H1 (cell line): ENCODE measurements at regions not wholly inside any gene's neighbourhood (a gene's known extent, or its start where the extent isn't known, plus 50 kb on each side); places are given as distances from the start of the nearest gene placed in this dataset.

Experiments
- CTCF ChIA-PET: fragments of 300-600 bp; sonication (Branson Sonifier 250); formaldehyde crosslinking; loops from one replicate; lab custom pipeline; 2021; ENCODE audit not compliant: partially characterized antibody; lab: Charles Lee
- POLR2A ChIA-PET: fragments of 300-600 bp; sonication (Branson Sonifier 250); formaldehyde crosslinking; loops from one replicate; lab custom pipeline; 2021; ENCODE audit warnings: inconsistent platforms; ENCODE audit not compliant: partially characterized antibody; lab: Charles Lee
- DNase-seq, 2 experiments: peaks; one replicate each; pipeline versions ENCODE4 v3.0.0 to v3.0.0-alpha.2; 2010 to 2022; ENCODE audit warnings: low spot score in 2 of 2, low read depth in 1 of 2, mixed read lengths in 1 of 2
- FAIRE-seq: peaks from 2 replicates; lab custom pipeline; 2011; peaks lifted over from hg19 to GRCh38; lab: Jason Lieb, UNC
- H2AFZ ChIP-seq: 2 replicates; pipeline ENCODE4 v1.8.1; 2012; ENCODE audit warnings: low read length, inconsistent platforms
- H2AK5ac ChIP-seq: 2 replicates; pipeline ENCODE4 v1.6.1; 2013; ENCODE audit warnings: low read depth, low read length
- H2BK120ac ChIP-seq: replicated peaks from 2 replicates; pipeline ENCODE3; 2013; ENCODE audit warnings: low read depth, low read length, inconsistent platforms
- H2BK12ac ChIP-seq: 2 replicates; pipeline ENCODE4 v1.6.1; 2013; ENCODE audit warnings: low read depth, low read length
- H2BK15ac ChIP-seq: 2 replicates; pipeline ENCODE4 v1.6.1; 2013; ENCODE audit warnings: low read length
- H2BK20ac ChIP-seq: 2 replicates; pipeline ENCODE4 v1.6.1; 2013; ENCODE audit warnings: low read length
- H2BK5ac ChIP-seq: 2 replicates; pipeline ENCODE4 v1.6.1; 2013; ENCODE audit warnings: low read depth, low read length
- H3K14ac ChIP-seq: 2 replicates; pipeline ENCODE4 v1.6.1; 2013; ENCODE audit warnings: inconsistent platforms; ENCODE audit not compliant: insufficient read length
- H3K18ac ChIP-seq: 2 replicates; pipeline ENCODE4 v1.6.1; 2013; ENCODE audit warnings: low read length; ENCODE audit errors: extremely low read depth
- H3K23ac ChIP-seq: 2 replicates; pipeline ENCODE4 v1.6.1; 2013; ENCODE audit warnings: inconsistent platforms; ENCODE audit not compliant: insufficient read length
- H3K23me2 ChIP-seq: 2 replicates; pipeline ENCODE4 v1.6.1; 2013; ENCODE audit warnings: low read depth, low read length
- H3K27ac ChIP-seq: 2 replicates; pipeline ENCODE4 v1.6.1; 2011; ENCODE audit warnings: low read depth, low read length, inconsistent platforms
- H3K27me3 ChIP-seq, 4 experiments: replicated peaks in 1 of 4; 1 replicate in 1 of 4; 2 replicates in 3 of 4; pipeline versions ENCODE4 v1.6.1 to v1.8.1; 2011 to 2013; ENCODE audit warnings: low read length in 3 of 4, mild to moderate bottlenecking in 3 of 4, inconsistent platforms in 2 of 4, mixed read lengths in 2 of 4, moderate library complexity in 1 of 4; ENCODE audit not compliant: control insufficient read depth in 3 of 4, insufficient read depth in 3 of 4; ENCODE audit errors: extremely low read depth in 1 of 4
- H3K36me3 ChIP-seq, 4 experiments: 2 replicates each; pipeline versions ENCODE4 v1.6.1 to v1.8.1; 2011 to 2013; ENCODE audit warnings: mild to moderate bottlenecking in 4 of 4, low read length in 3 of 4, moderate library complexity in 2 of 4, control low read depth in 1 of 4, inconsistent platforms in 1 of 4; ENCODE audit not compliant: insufficient read depth in 4 of 4, control insufficient read depth in 2 of 4
- H3K4ac ChIP-seq: replicated peaks from 2 replicates; pipeline ENCODE3; 2013; ENCODE audit warnings: low read length, low read depth, mixed read lengths, inconsistent platforms; ENCODE audit not compliant: insufficient read length
- H3K4me1 ChIP-seq, 4 experiments: replicated peaks in 1 of 4; 1 replicate in 1 of 4; 2 replicates in 3 of 4; pipeline versions ENCODE4 v1.6.1 to v1.8.1; 2011 to 2013; ENCODE audit warnings: low read length in 3 of 4, inconsistent platforms in 2 of 4, mixed read lengths in 1 of 4; ENCODE audit not compliant: insufficient read depth in 4 of 4, control insufficient read depth in 3 of 4
- H3K4me2 ChIP-seq, 2 experiments: 2 replicates each; pipeline versions ENCODE4 v1.6.1 to v1.8.1; 2011 to 2013; ENCODE audit warnings: low read depth in 2 of 2, low read length in 2 of 2, control low read depth in 1 of 2, inconsistent platforms in 1 of 2, mild to moderate bottlenecking in 1 of 2; ENCODE audit not compliant: insufficient read depth in 1 of 2
- H3K4me3 ChIP-seq, 4 experiments: fragments of 200-600, 300-600 bp in 1 of 4; sonication (generic), shearing (Covaris generic), sonication (Bioruptor Twin) in 1 of 4; 2 replicates each; pipeline versions ENCODE4 v1.5.1 to v1.8.1; 2011 to 2016; ENCODE audit warnings: low read length in 4 of 4, low read depth in 3 of 4, control low read depth in 2 of 4, inconsistent platforms in 2 of 4, mild to moderate bottlenecking in 2 of 4, mixed read lengths in 1 of 4, moderate library complexity in 1 of 4; ENCODE audit not compliant: insufficient read depth in 2 of 4; ENCODE audit errors: extremely low read depth in 1 of 4
- H3K56ac ChIP-seq: replicated peaks from 2 replicates; pipeline ENCODE3; 2013; ENCODE audit warnings: low read depth, mild to moderate bottlenecking, mixed read lengths, low read length, inconsistent platforms; ENCODE audit not compliant: insufficient read length
- H3K79me1 ChIP-seq: 2 replicates; pipeline ENCODE4 v1.6.1; 2013; ENCODE audit warnings: low read depth, low read length, control low read depth
- H3K79me2 ChIP-seq, 2 experiments: 2 replicates each; pipeline versions ENCODE4 v1.6.1 to v1.8.1; 2012 to 2013; ENCODE audit warnings: low read length in 2 of 2, mild to moderate bottlenecking in 2 of 2, inconsistent platforms in 1 of 2; ENCODE audit not compliant: insufficient read depth in 2 of 2, control insufficient read depth in 1 of 2
- H3K9ac ChIP-seq, 4 experiments: replicated peaks in 1 of 4; 1 replicate in 1 of 4; 2 replicates in 3 of 4; pipeline versions ENCODE4 v1.6.1 to v1.8.1; 2011 to 2013; ENCODE audit warnings: low read depth in 3 of 4, low read length in 3 of 4, control low read depth in 2 of 4, mild to moderate bottlenecking in 2 of 4, moderate library complexity in 2 of 4, inconsistent platforms in 1 of 4; ENCODE audit errors: extremely low read depth in 1 of 4
- H3K9me3 ChIP-seq, 2 experiments: 2 replicates each; pipeline versions ENCODE4 v1.6.1 to v1.8.1; 2012 to 2013; ENCODE audit warnings: mild to moderate bottlenecking in 2 of 2, moderate library complexity in 2 of 2, control low read depth in 1 of 2, inconsistent platforms in 1 of 2, low read depth in 1 of 2, low read length in 1 of 2, mixed read lengths in 1 of 2; ENCODE audit not compliant: insufficient read depth in 2 of 2
- H4K20me1 ChIP-seq, 2 experiments: replicated peaks in 1 of 2; 2 replicates each; pipeline versions ENCODE3 to v1.8.1; 2011 to 2013; ENCODE audit warnings: inconsistent platforms in 2 of 2, low read length in 2 of 2, mild to moderate bottlenecking in 1 of 2; ENCODE audit not compliant: insufficient read depth in 2 of 2, control insufficient read depth in 1 of 2
- H4K5ac ChIP-seq: 2 replicates; pipeline ENCODE4 v1.6.1; 2013; ENCODE audit warnings: low read length, low read depth, mixed read lengths, inconsistent platforms; ENCODE audit not compliant: insufficient read length
- H4K8ac ChIP-seq: 2 replicates; pipeline ENCODE4 v1.8.0; 2013; ENCODE audit warnings: mild to moderate bottlenecking, moderate library complexity, low read length, inconsistent platforms; ENCODE audit not compliant: insufficient read depth; ENCODE audit errors: extremely low read depth
- H4K91ac ChIP-seq: replicated peaks from 2 replicates; pipeline ENCODE3; 2013; ENCODE audit warnings: low read length, mixed read lengths, inconsistent platforms; ENCODE audit not compliant: insufficient read length
- NANOG ChIP-seq: IDR thresholded peaks from 2 replicates; pipeline ENCODE4 v1.6.1; 2011; ENCODE audit warnings: low read length, low read depth, mild to moderate bottlenecking, inconsistent platforms; ENCODE audit not compliant: insufficient read depth, poor library complexity, severe bottlenecking
- PHF8 ChIP-seq: fragments of 200-600 bp; sonication (generic); conservative IDR thresholded peaks from 2 replicates; pipeline ENCODE4 v1.7.1; 2012; ENCODE audit warnings: low read depth, mild to moderate bottlenecking, inconsistent platforms, low read length, moderate library complexity
- RBBP5 ChIP-seq: IDR thresholded peaks from 2 replicates; pipeline ENCODE4 v1.7.1; 2012; ENCODE audit warnings: low read depth, mild to moderate bottlenecking, inconsistent platforms, low read length, moderate library complexity, borderline replicate concordance
- RFX5 ChIP-seq: IDR thresholded peaks from 2 replicates; pipeline ENCODE4 v1.6.1; 2011; ENCODE audit warnings: low read depth, low read length, improper control_type of control experiment, borderline replicate concordance
- SP2 ChIP-seq: IDR thresholded peaks from 2 replicates; pipeline ENCODE4 v1.6.1; 2012; ENCODE audit warnings: mild to moderate bottlenecking, low read length, inconsistent platforms
- WGBS, 2 experiments: shearing (Covaris generic) in 1 of 2; methylation state at CpG; one replicate each; pipeline versions ENCODE4 v1.1.6 to v1.1.7; 2013 to 2015; ENCODE audit warnings: low lambda C conversion rate in 2 of 2, mixed read lengths in 2 of 2, inconsistent platforms in 1 of 2, low coverage in 1 of 2, missing lambda C conversion rate in 1 of 2; ENCODE audit not compliant: insufficient replicate concordance in 2 of 2, insufficient coverage in 1 of 2, insufficient read length in 1 of 2; ENCODE audit errors: extremely low coverage in 1 of 2, missing lambda C conversion rate in 1 of 2; 5-methylcytosine and 5-hydroxymethylcytosine counted together
- TF ChIP-seq, protein P1 (sequence below): IDR thresholded peaks from 2 replicates; pipeline ENCODE4 v1.6.1; 2012; ENCODE audit warnings: inconsistent platforms

DNA sequence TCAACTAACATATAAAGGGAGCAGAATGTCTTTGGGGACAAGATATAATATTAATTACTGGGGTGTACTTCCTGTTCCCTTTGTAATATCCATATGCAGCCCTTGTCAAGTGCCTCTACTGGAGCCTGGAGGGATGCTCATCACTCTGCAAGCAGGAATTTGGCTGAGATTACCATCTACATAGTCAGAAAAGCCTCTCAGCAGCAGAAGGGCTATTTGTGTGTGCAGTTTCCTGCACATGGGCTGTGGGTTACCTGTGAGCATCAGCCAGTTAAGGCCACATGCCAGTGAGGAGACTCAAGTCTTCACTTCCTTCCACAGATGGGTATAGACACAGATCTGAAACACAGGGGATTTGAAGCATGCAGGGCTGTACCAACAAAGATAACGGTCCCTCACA lies 278.1 kb upstream of the PLSCR5 start:
- Histone ChIP-seq H2AFZ (no peak overlapping the region), H2BK12ac (no peak overlapping the region), H4K5ac (no peak overlapping the region), H3K4ac (no peak overlapping the region), H3K9me3 (no peaks in the 10 kb centered on the region), H4K91ac (no peak overlapping the region), H2BK5ac (no peak overlapping the region), H2BK15ac (no peak overlapping the region), H3K4me3 (no peak overlapping the region), H2BK120ac (no peak overlapping the region), H3K4me1 (no peaks in the 10 kb centered on the region), H3K23ac (no peak overlapping the region), H3K9ac (no peak overlapping the region), H3K56ac (no peak overlapping the region), H3K79me1 (no peaks in the 10 kb centered on the region), H3K79me2 (no peaks in the 10 kb centered on the region), H2AK5ac (no peak overlapping the region), H3K36me3 (no peaks in the 10 kb centered on the region), H3K14ac (no peak overlapping the region), H3K23me2 (no peaks in the 10 kb centered on the region), H3K27ac (no peak overlapping the region), H3K4me2 (no peak overlapping the region), H4K20me1 (no peaks in the 10 kb centered on the region), H3K27me3 (no peaks in the 10 kb centered on the region), H3K18ac (no peak overlapping the region), H4K8ac (no peak overlapping the region), H2BK20ac (no peak overlapping the region)
- TF ChIP-seq SP2: no peak
- TF ChIP-seq RBBP5: no peak
- no peak for TF ChIP-seq PHF8
- TF ChIP-seq, protein P1, sequence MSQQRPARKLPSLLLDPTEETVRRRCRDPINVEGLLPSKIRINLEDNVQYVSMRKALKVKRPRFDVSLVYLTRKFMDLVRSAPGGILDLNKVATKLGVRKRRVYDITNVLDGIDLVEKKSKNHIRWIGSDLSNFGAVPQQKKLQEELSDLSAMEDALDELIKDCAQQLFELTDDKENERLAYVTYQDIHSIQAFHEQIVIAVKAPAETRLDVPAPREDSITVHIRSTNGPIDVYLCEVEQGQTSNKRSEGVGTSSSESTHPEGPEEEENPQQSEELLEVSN: no peak
- TF ChIP-seq RFX5: no peak
- no peak for TF ChIP-seq NANOG
- DNase-seq (no peak), FAIRE-seq (no peak)
- ChIA-PET POLR2A (no interaction called here), CTCF (interaction anchor here (1.3 kb wide), 1 partner anchor 17 kb away, joined by 4 read pairs; no protein-coding TSS in a partner anchor)
- WGBS, 2 experiments: 87% methylated on average over 1 of the region's 1 CpG; no CpG with 5 or more reads in 1 of the 2 experiments
